ENCODE measurements at regions not wholly inside any gene's neighbourhood (a gene's known extent, or its start where the extent isn't known, plus 50 kb on each side); places are given as distances from the start of the nearest gene placed in this dataset.

GRCh38 chr12:126055521-126055920 is 990.3 kb downstream of the AACS start:
- TF ChIP-seq, protein P1, sequence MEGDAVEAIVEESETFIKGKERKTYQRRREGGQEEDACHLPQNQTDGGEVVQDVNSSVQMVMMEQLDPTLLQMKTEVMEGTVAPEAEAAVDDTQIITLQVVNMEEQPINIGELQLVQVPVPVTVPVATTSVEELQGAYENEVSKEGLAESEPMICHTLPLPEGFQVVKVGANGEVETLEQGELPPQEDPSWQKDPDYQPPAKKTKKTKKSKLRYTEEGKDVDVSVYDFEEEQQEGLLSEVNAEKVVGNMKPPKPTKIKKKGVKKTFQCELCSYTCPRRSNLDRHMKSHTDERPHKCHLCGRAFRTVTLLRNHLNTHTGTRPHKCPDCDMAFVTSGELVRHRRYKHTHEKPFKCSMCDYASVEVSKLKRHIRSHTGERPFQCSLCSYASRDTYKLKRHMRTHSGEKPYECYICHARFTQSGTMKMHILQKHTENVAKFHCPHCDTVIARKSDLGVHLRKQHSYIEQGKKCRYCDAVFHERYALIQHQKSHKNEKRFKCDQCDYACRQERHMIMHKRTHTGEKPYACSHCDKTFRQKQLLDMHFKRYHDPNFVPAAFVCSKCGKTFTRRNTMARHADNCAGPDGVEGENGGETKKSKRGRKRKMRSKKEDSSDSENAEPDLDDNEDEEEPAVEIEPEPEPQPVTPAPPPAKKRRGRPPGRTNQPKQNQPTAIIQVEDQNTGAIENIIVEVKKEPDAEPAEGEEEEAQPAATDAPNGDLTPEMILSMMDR (IDR thresholded peaks at IDR 0.05; ENCODE audit: insufficient read depth, low read depth, low read length), result no peak
- H3K4me3 ChIP-seq (ENCODE audit: low read depth, low read length), result no peak overlapping the region
- peak; percentile 85 for DNase-seq (ENCODE audit: low read depth)

GRCh38 chr12:126061777-126062176 is 996.5 kb downstream of the AACS start:
- TF ChIP-seq, protein P1 (IDR thresholded peaks at IDR 0.05; ENCODE audit: insufficient read depth, low read depth, low read length), result no peak
- no peak for DNase-seq (ENCODE audit: low read depth)

DNA sequence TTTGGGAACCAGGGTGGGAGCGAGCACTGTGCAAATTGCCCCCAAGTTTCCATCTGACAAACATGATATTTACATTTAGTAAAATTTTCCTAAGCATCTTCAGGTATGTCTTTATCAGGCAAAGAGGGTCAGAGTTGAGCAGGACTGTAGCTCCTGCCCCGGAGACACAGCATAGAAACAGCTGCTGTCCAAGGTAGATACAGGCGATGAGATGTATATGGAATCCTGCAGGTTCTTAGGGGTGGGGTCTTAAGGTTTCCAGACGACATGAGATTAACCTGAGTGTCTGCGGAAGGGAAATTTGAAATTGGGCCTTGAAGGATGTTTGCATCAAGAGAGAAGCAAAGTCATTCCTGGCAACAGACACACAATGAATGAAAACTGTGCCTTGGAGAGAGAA is 998.8 kb downstream of the AACS start:
- H3K4me3 ChIP-seq (ENCODE audit: low read depth, low read length), result no peak overlapping the region
- DNase-seq (ENCODE audit: low read depth), result no peak
- TF ChIP-seq, protein P1 (IDR thresholded peaks at IDR 0.05; ENCODE audit: insufficient read depth, low read depth, low read length), result no peak

More at GRCh38 chr12:126061777-126062176, 996.5 kb downstream of the AACS start:
- no peak overlapping the region for H3K4me3 ChIP-seq (ENCODE audit: low read depth, low read length)

- TF ChIP-seq, protein P1 (IDR thresholded peaks at IDR 0.05; ENCODE audit: insufficient read depth, low read depth, low read length), result no peak
- no peak overlapping the region for H3K4me3 ChIP-seq (ENCODE audit: low read depth, low read length)
- no peak for DNase-seq (ENCODE audit: low read depth)
Measured at GRCh38 chr12:126067626-126068329, 1002.5 kb downstream of the AACS start.

- H3K4me3 ChIP-seq (ENCODE audit: low read depth, low read length), result no peak overlapping the region
- TF ChIP-seq, protein P1 (IDR thresholded peaks at IDR 0.05; ENCODE audit: insufficient read depth, low read depth, low read length), result peak; percentile 56
- peak; percentile 56 for DNase-seq (ENCODE audit: low read depth)
Measured at GRCh38 chr12:126069549-126070165, 1004.4 kb downstream of the AACS start.

- H3K4me3 ChIP-seq (ENCODE audit: low read depth, low read length), result no peak overlapping the region
- TF ChIP-seq, protein P1 (IDR thresholded peaks at IDR 0.05; ENCODE audit: insufficient read depth, low read depth, low read length), result no peak
- DNase-seq (ENCODE audit: low read depth), result no peak
Measured at GRCh38 chr12:126076515-126076914, 1011.3 kb downstream of the AACS start.
